KMS-11 (cell line): ENCODE measurements at regions not wholly inside any gene's neighbourhood (a gene's known extent, or its start where the extent isn't known, plus 50 kb on each side); places are given as distances from the start of the nearest gene placed in this dataset.

Source experiments
- H2AFZ ChIP-seq: fragments of 200-600 bp; sonication (generic); 2 replicates; pipeline ENCODE4 v1.6.1; 2016; ENCODE audit warnings: antibody characterized with exemption, mixed run types, low read depth
- H3K27ac ChIP-seq: fragments of 200-600 bp; sonication (generic); 2 replicates; pipeline ENCODE4 v1.6.1; 2016; ENCODE audit warnings: mild to moderate bottlenecking, mixed run types
- H3K27me3 ChIP-seq: fragments of 200-600 bp; sonication (generic); 2 replicates; pipeline ENCODE4 v1.6.1; 2017; ENCODE audit warnings: mild to moderate bottlenecking, low read depth, mixed run types, moderate library complexity; ENCODE audit not compliant: insufficient read depth
- H3K36me3 ChIP-seq: fragments of 200-600 bp; sonication (generic); 2 replicates; pipeline ENCODE4 v1.6.1; 2017; ENCODE audit warnings: mild to moderate bottlenecking, mixed run types; ENCODE audit not compliant: insufficient read depth
- H3K4me1 ChIP-seq: fragments of 200-600 bp; sonication (generic); 2 replicates; pipeline ENCODE4 v1.6.1; 2016; ENCODE audit warnings: mild to moderate bottlenecking, low read depth, mixed run types; ENCODE audit not compliant: poor library complexity, severe bottlenecking
- H3K4me2 ChIP-seq: fragments of 200-600 bp; sonication (generic); 2 replicates; pipeline ENCODE4 v1.7.0; 2016; ENCODE audit warnings: mild to moderate bottlenecking, mixed run types
- H3K4me3 ChIP-seq: fragments of 200-600 bp; sonication (generic); IDR thresholded peaks from 2 replicates; pipeline ENCODE4 v1.6.1; 2017; ENCODE audit warnings: low read depth, low read length, mixed read lengths; ENCODE audit not compliant: insufficient read depth
- H3K79me2 ChIP-seq: fragments of 200-600 bp; sonication (generic); 2 replicates; pipeline ENCODE4 v1.6.1; 2016; ENCODE audit warnings: low read depth, mixed run types; ENCODE audit not compliant: insufficient read depth
- H3K9ac ChIP-seq: fragments of 200-600 bp; sonication (generic); 2 replicates; pipeline ENCODE4 v1.6.1; 2016; ENCODE audit warnings: mild to moderate bottlenecking, mixed run types
- H4K20me1 ChIP-seq: fragments of 200-600 bp; sonication (generic); 2 replicates; pipeline ENCODE4 v1.6.1; 2016; ENCODE audit warnings: mild to moderate bottlenecking, mixed run types; ENCODE audit not compliant: insufficient read depth
- CTCF ChIP-seq: fragments of 200-600 bp; sonication (generic); conservative IDR thresholded peaks from 2 replicates; pipeline ENCODE4 v1.6.1; 2017; ENCODE audit warnings: low read depth, mild to moderate bottlenecking, antibody characterized with exemption, low read length, moderate library complexity, mixed read lengths

GRCh38 chr11:96817482-96818399, 427.9 kb downstream of the JRKL start:
- Histone ChIP-seq H3K27ac (no peak overlapping the region), H3K9ac (no peak overlapping the region), H3K36me3 (no peaks in the 10 kb centered on the region), H3K79me2 (no peaks in the 10 kb centered on the region), H3K4me2 (no peak overlapping the region), H3K4me1 (no peaks in the 10 kb centered on the region), H2AFZ (no peak overlapping the region), H3K4me3 (no peak overlapping the region), H3K27me3 (no peaks in the 10 kb centered on the region), H4K20me1 (no peaks in the 10 kb centered on the region)
- no peak for TF ChIP-seq CTCF

- no peaks in the 10 kb centered on the region for H3K4me1 ChIP-seq
- H3K79me2 ChIP-seq: no peaks in the 10 kb centered on the region
- no peak for TF ChIP-seq CTCF
- H3K4me3 ChIP-seq: no peak overlapping the region
- H3K27me3 ChIP-seq: no peaks in the 10 kb centered on the region
- H3K27ac ChIP-seq: no peak overlapping the region
- H3K36me3 ChIP-seq: no peaks in the 10 kb centered on the region
- no peaks in the 10 kb centered on the region for H4K20me1 ChIP-seq
- no peak overlapping the region for H3K9ac ChIP-seq
- no peak overlapping the region for H2AFZ ChIP-seq
- H3K4me2 ChIP-seq: no peak overlapping the region
Measured at GRCh38 chr11:96827164-96827563, 437.4 kb downstream of the JRKL start.

DNA sequence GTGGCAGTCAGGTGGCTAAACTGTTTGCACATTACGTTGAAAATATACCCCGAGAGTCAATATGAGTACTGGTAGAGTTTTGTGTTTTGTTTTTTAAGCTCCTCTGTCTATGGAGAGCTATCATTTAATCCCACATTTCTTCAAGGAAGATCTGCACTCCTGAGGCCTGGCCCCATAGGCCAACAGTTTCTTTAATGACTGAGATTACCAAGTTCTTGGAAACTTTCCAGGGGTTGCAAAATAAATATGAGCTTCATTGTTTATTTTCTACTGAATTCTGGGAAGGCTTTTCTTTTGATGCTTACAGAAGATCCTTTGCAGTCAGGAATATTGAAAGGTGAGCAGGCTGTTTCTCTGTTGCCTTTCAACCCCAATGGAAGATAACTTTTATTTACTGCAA, 452.0 kb downstream of the JRKL start:
- TF ChIP-seq CTCF: no peak
- no peaks in the 10 kb centered on the region for H3K36me3 ChIP-seq

GRCh38 chr11:96842731-96843130, 452.9 kb downstream of the JRKL start:
- no peaks in the 10 kb centered on the region for H3K79me2 ChIP-seq
- H3K36me3 ChIP-seq: no peaks in the 10 kb centered on the region
- no peak overlapping the region for H3K4me2 ChIP-seq
- no peaks in the 10 kb centered on the region for H3K27me3 ChIP-seq
- H3K27ac ChIP-seq: no peak overlapping the region
- H3K4me1 ChIP-seq: no peaks in the 10 kb centered on the region
- H3K4me3 ChIP-seq: no peak overlapping the region
- no peaks in the 10 kb centered on the region for H4K20me1 ChIP-seq
- no peak overlapping the region for H2AFZ ChIP-seq
- H3K9ac ChIP-seq: no peak overlapping the region
- no peak for TF ChIP-seq CTCF

More for the DNA sequence above, 452.0 kb downstream of the JRKL start:
- Histone ChIP-seq H3K27me3 (no peaks in the 10 kb centered on the region), H3K79me2 (no peaks in the 10 kb centered on the region), H3K4me2 (no peak overlapping the region), H4K20me1 (no peaks in the 10 kb centered on the region), H2AFZ (no peak overlapping the region), H3K4me3 (no peak overlapping the region), H3K27ac (no peak overlapping the region), H3K9ac (no peak overlapping the region), H3K4me1 (no peaks in the 10 kb centered on the region)
